ENCODE measurements at regions not wholly inside any gene's neighbourhood (a gene's known extent, or its start where the extent isn't known, plus 50 kb on each side); places are given as distances from the start of the nearest gene placed in this dataset.

GRCh38 chr18:48488388-48488850 lies 50.4 kb upstream of the CTIF start:
- DNase-seq, result peak; percentile 98

GRCh38 chr18:48486754-48487153 lies 52.1 kb upstream of the CTIF start:
- DNase-seq, result peak; percentile 56

GRCh38 chr18:48485828-48486405 lies 52.9 kb upstream of the CTIF start:
- DNase-seq, result no peak

GRCh38 chr18:48481092-48481491 lies 57.7 kb upstream of the CTIF start:
- DNase-seq, result no peak

- DNase-seq, result no peak
These were observed 59.3 kb upstream of the CTIF start for GRCh38 chr18:48479531-48479930.

- no peak for DNase-seq
These were observed 61.5 kb upstream of the CTIF start for GRCh38 chr18:48477348-48477747.

- no peak for DNase-seq
These were observed 62.3 kb upstream of the CTIF start for GRCh38 chr18:48476550-48476917.

GRCh38 chr18:48475635-48476549 lies 62.9 kb upstream of the CTIF start:
- DNase-seq, result peak; percentile 81

- no peak for DNase-seq
These were observed 64.6 kb upstream of the ZBTB7C start for GRCh38 chr18:48473816-48474215.

GRCh38 chr18:48472610-48473009 lies 63.4 kb upstream of the ZBTB7C start:
- DNase-seq, result peak; percentile 78

GRCh38 chr18:48470484-48471180 lies 61.4 kb upstream of the ZBTB7C start:
- DNase-seq, result peak; percentile 92

- peak; percentile 66 for DNase-seq
These were observed 59.0 kb upstream of the ZBTB7C start for GRCh38 chr18:48468151-48468550.

GRCh38 chr18:48467231-48467630 lies 58.0 kb upstream of the ZBTB7C start:
- DNase-seq, result no peak

GRCh38 chr18:48462510-48462909 lies 53.3 kb upstream of the ZBTB7C start:
- DNase-seq, result no peak

- peak; percentile 59 for DNase-seq
These were observed 51.9 kb upstream of the ZBTB7C start for GRCh38 chr18:48460929-48461583.

GRCh38 chr18:48459465-48459864 lies 50.3 kb upstream of the ZBTB7C start:
- DNase-seq, result no peak

GRCh38 chr18:48459016-48459415 lies 49.8 kb upstream of the ZBTB7C start:
- no peak for DNase-seq

All from fibroblast of skin of back (primary cell).